A673 (cell line): ENCODE measurements at regions not wholly inside any gene's neighbourhood (a gene's known extent, or its start where the extent isn't known, plus 50 kb on each side); places are given as distances from the start of the nearest gene placed in this dataset.

ENCODE experiments used
- BruUV-seq: library from RNA; stranded (reverse); fragments of 400-500 nt; replicated peaks from 2 replicates; lab custom pipeline; 2021; lab: Mats Ljungman, UMichigan
- CTCF ChIA-PET: fragments of 300-600 bp; sonication (Branson Sonifier 250); formaldehyde crosslinking; loops from one replicate; lab custom pipeline; 2022; ENCODE audit warnings: antibody characterized with exemption; lab: Charles Lee
- POLR2A ChIA-PET: fragments of 300-600 bp; sonication (Branson Sonifier 250); formaldehyde crosslinking; loops from one replicate; lab custom pipeline; 2022; ENCODE audit warnings: antibody characterized with exemption; ENCODE audit not compliant: low non-redundant PET; lab: Charles Lee
- DNase-seq: peaks from one replicate; pipeline ENCODE4 v3.0.0-alpha.2; 2015; ENCODE audit warnings: low spot score
- H3K27ac ChIP-seq: fragments of 200-600 bp; sonication (generic); 2 replicates; pipeline ENCODE4 v1.5.1; 2016; ENCODE audit warnings: mixed run types, low read depth, mild to moderate bottlenecking, mixed read lengths, antibody characterized with exemption, low read length; ENCODE audit not compliant: poor library complexity, severe bottlenecking
- H3K27me3 ChIP-seq: fragments of 200-600 bp; sonication (generic); replicated peaks from 2 replicates; pipeline ENCODE4 v1.6.1; 2017; ENCODE audit warnings: mixed run types, low read depth, mild to moderate bottlenecking, mixed read lengths, antibody characterized with exemption, low read length; ENCODE audit not compliant: insufficient read depth, poor library complexity
- H3K36me3 ChIP-seq: fragments of 200-600 bp; sonication (generic); 2 replicates; pipeline ENCODE4 v1.6.1; 2016; ENCODE audit warnings: mixed run types, mild to moderate bottlenecking, mixed read lengths, antibody characterized with exemption, low read length; ENCODE audit not compliant: insufficient read depth, poor library complexity, severe bottlenecking
- H3K4me1 ChIP-seq: fragments of 200-600 bp; sonication (generic); 2 replicates; pipeline ENCODE4 v1.6.1; 2017; ENCODE audit warnings: mixed run types, mild to moderate bottlenecking, mixed read lengths, antibody characterized with exemption, low read length; ENCODE audit not compliant: insufficient read depth, poor library complexity, severe bottlenecking
- H3K4me3 ChIP-seq: fragments of 200-600 bp; sonication (generic); 2 replicates; pipeline ENCODE4 v1.5.1; 2016; ENCODE audit warnings: low read depth, mixed run types, mild to moderate bottlenecking, mixed read lengths, low read length; ENCODE audit not compliant: poor library complexity, severe bottlenecking
- H3K9me3 ChIP-seq: fragments of 200-600 bp; sonication (generic); 2 replicates; pipeline ENCODE4 v1.6.1; 2016; ENCODE audit warnings: mixed run types, low read depth, mild to moderate bottlenecking, mixed read lengths, antibody characterized with exemption, low read length; ENCODE audit not compliant: poor library complexity, severe bottlenecking
- CTCF ChIP-seq: fragments of 300-800, 200-600 bp; sonication (generic); conservative IDR thresholded peaks from 2 replicates; pipeline ENCODE4 v1.5.1; 2017; ENCODE audit warnings: low read depth, mild to moderate bottlenecking, antibody characterized with exemption, low read length, moderate library complexity, mixed read lengths
- EZH2 ChIP-seq: fragments of 200-600 bp; sonication (generic); IDR thresholded peaks from 2 replicates; pipeline ENCODE4 v1.6.1; 2017; ENCODE audit warnings: borderline replicate concordance, low read depth, mild to moderate bottlenecking, mixed read lengths, antibody characterized with exemption, low read length; ENCODE audit not compliant: poor library complexity, severe bottlenecking
- intact Hi-C: fragments of 100-400 bp; cut with micrococcal nuclease; formaldehyde crosslinking; loops from one replicate; pipeline ENCODE4 v1.10.0; 2022; ENCODE audit not compliant: unreplicated experiment

- BruUV-seq = no TSS peak
- no peak overlapping the region for H3K27ac ChIP-seq
- no peaks in the 10 kb centered on the region for H3K36me3 ChIP-seq
- no peaks in the 10 kb centered on the region for H3K9me3 ChIP-seq
- H3K4me3 ChIP-seq = no peak overlapping the region
- intact Hi-C loops = no loop called here
- ChIA-PET POLR2A (no interaction called here), CTCF (no interaction called here)
- no peak for DNase-seq
- H3K27me3 ChIP-seq = no peaks in the 10 kb centered on the region
- H3K4me1 ChIP-seq = peaks cover 7% of the 10 kb centered on the region
- TF ChIP-seq CTCF (no peak), EZH2 (no peak)
Observed at GRCh38 chr1:188295157-188295556, 1466.4 kb downstream of the PLA2G4A start.

- Histone ChIP-seq H3K36me3 (no peaks in the 10 kb centered on the region), H3K4me1 (peaks cover 6% of the 10 kb centered on the region), H3K4me3 (no peak overlapping the region), H3K27ac (no peak overlapping the region), H3K27me3 (no peaks in the 10 kb centered on the region), H3K9me3 (peaks cover 12% of the 10 kb centered on the region)
- ChIA-PET CTCF (no interaction called here), POLR2A (no interaction called here)
- no peak for TF ChIP-seq EZH2
- no peak for TF ChIP-seq CTCF
- DNase-seq = no peak
- BruUV-seq = no TSS peak
- intact Hi-C loops = no loop called here
Observed at GRCh38 chr1:188302746-188303145, 1474.0 kb downstream of the PLA2G4A start.

GRCh38 chr1:188314557-188315137, 1485.9 kb downstream of the PLA2G4A start:
- peak; percentile 28 for DNase-seq
- ChIA-PET POLR2A (no interaction called here), CTCF (no interaction called here)
- TF ChIP-seq CTCF = no peak
- no peak for TF ChIP-seq EZH2
- no peaks in the 10 kb centered on the region for H3K27me3 ChIP-seq
- H3K9me3 ChIP-seq = no peaks in the 10 kb centered on the region
- no peak overlapping the region for H3K4me3 ChIP-seq
- H3K4me1 ChIP-seq = peaks cover 12% of the 10 kb centered on the region
- no TSS peak for BruUV-seq
- no peak overlapping the region for H3K27ac ChIP-seq
- H3K36me3 ChIP-seq = no peaks in the 10 kb centered on the region
- intact Hi-C loops = no loop called here
